NCI-H226 (cell line): ENCODE measurements at regions not wholly inside any gene's neighbourhood (a gene's known extent, or its start where the extent isn't known, plus 50 kb on each side); places are given as distances from the start of the nearest gene placed in this dataset.

Experiments
- DNase-seq: peaks from one replicate; pipeline ENCODE4 v3.0.0-alpha.2; 2015

GRCh38 chr5:166505544-166505943, 1785.9 kb upstream of the WWC1 start:
- DNase-seq, result no peak

- no peak for DNase-seq
These were observed 1783.5 kb upstream of the WWC1 start for GRCh38 chr5:166507810-166508425.

GRCh38 chr5:166509085-166509484, 1782.4 kb upstream of the WWC1 start:
- no peak for DNase-seq

- no peak for DNase-seq
These were observed 1773.5 kb upstream of the WWC1 start for GRCh38 chr5:166517976-166518375.

- no peak for DNase-seq
These were observed 1768.2 kb upstream of the WWC1 start for GRCh38 chr5:166523206-166523605.

GRCh38 chr5:166529200-166529599, 1762.2 kb upstream of the WWC1 start:
- no peak for DNase-seq

GRCh38 chr5:166532456-166533220, 1758.8 kb upstream of the WWC1 start:
- no peak for DNase-seq

GRCh38 chr5:166535641-166536040, 1755.8 kb upstream of the WWC1 start:
- DNase-seq, result no peak

- DNase-seq, result no peak
These were observed 1751.3 kb upstream of the WWC1 start for GRCh38 chr5:166540156-166540555.

- DNase-seq, result no peak
These were observed 1740.1 kb upstream of the WWC1 start for GRCh38 chr5:166551384-166551783.

GRCh38 chr5:166553778-166554177, 1737.7 kb upstream of the WWC1 start:
- DNase-seq, result no peak

GRCh38 chr5:166561759-166562158, 1729.7 kb upstream of the WWC1 start:
- peak; percentile 37 for DNase-seq

GRCh38 chr5:166562246-166562645, 1729.2 kb upstream of the WWC1 start:
- DNase-seq, result peak; percentile 71

- DNase-seq, result no peak
These were observed 1724.7 kb upstream of the WWC1 start for GRCh38 chr5:166566725-166567124.

GRCh38 chr5:166570865-166571264, 1720.6 kb upstream of the WWC1 start:
- DNase-seq, result no peak

- no peak for DNase-seq
These were observed 1719.8 kb upstream of the WWC1 start for GRCh38 chr5:166571668-166572067.

- peak; percentile 20 for DNase-seq
These were observed 1715.1 kb upstream of the WWC1 start for GRCh38 chr5:166576323-166576722.

GRCh38 chr5:166581826-166582225, 1709.6 kb upstream of the WWC1 start:
- peak; percentile 80 for DNase-seq

GRCh38 chr5:166582416-166582815, 1709.0 kb upstream of the WWC1 start:
- peak; percentile 15 for DNase-seq

- DNase-seq, result no peak
These were observed 1696.9 kb upstream of the WWC1 start for GRCh38 chr5:166594567-166594966.

- DNase-seq, result no peak
These were observed 1696.0 kb upstream of the WWC1 start for GRCh38 chr5:166595274-166595951.

GRCh38 chr5:166596043-166596442, 1695.4 kb upstream of the WWC1 start:
- DNase-seq, result no peak

- peak; percentile 69 for DNase-seq
These were observed 1689.2 kb upstream of the WWC1 start for GRCh38 chr5:166602271-166602670.

- DNase-seq, result no peak
These were observed 1673.9 kb upstream of the WWC1 start for GRCh38 chr5:166617507-166617906.
